ENCODE measurements at regions not wholly inside any gene's neighbourhood (a gene's known extent, or its start where the extent isn't known, plus 50 kb on each side); places are given as distances from the start of the nearest gene placed in this dataset.

GRCh38 chr11:4197112-4197511, 102.5 kb downstream of the RRM1 start:
- Mint-ChIP-seq H3K4me1 (no peaks in the 10 kb centered on the region), H3K9me3 (no peaks in the 10 kb centered on the region), H3K36me3 (no peaks in the 10 kb centered on the region), H3K27me3 (ENCODE audit: low read depth in 2 of 2) (peaks cover 9 to 30% of the 10 kb centered on the region in 2 donors), H3K4me3 (no peak overlapping the region), H3K27ac (no peak overlapping the region)
- 77% methylated on average over 1 of the region's 2 CpGs for WGBS (ENCODE audit: insufficient coverage)
- ATAC-seq (no peak), DNase-seq (no peak)
- no peak for TF ChIP-seq CTCF (IDR thresholded peaks at IDR 0.05)
- intact Hi-C loops (cut with micrococcal nuclease), result no loop called here
- no peak overlapping the region for H3K4me3 ChIP-seq (ENCODE audit: low read length)
- no peaks in the 10 kb centered on the region for H3K36me3 ChIP-seq (ENCODE audit: control insufficient read depth, insufficient read depth, low read length)
- no peak overlapping the region for H3K27ac ChIP-seq (ENCODE audit: low read length)
- no peaks in the 10 kb centered on the region for H3K9me3 ChIP-seq (ENCODE audit: control insufficient read depth, insufficient read depth, low read length)
- H3K4me1 ChIP-seq (ENCODE audit: control insufficient read depth, insufficient read depth, low read length), result no peaks in the 10 kb centered on the region
- H3K27me3 ChIP-seq (ENCODE audit: control insufficient read depth, insufficient read depth, low read length), result no peaks in the 10 kb centered on the region

DNA sequence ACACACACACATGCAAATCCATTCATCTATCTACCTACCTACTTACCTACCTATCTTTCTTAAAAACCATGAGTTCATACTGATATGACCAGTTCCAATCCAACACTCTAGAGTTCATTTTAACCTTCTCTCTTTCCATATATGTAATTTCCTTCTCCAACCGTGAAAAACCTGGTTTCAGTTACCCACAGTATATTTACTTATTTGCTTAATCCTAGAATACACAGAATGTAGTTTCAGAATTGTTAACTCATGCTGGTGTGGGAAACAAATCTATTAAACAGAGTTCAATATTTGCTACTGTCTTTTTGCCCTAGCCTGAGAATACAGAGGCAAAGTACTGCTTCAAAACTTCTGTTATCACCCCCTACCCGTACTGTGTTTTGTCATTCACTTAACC, 101.3 kb downstream of the RRM1 start:
- 83% methylated on average over 2 of the region's 2 CpGs for WGBS (ENCODE audit: insufficient coverage)

GRCh38 chr11:4194889-4195288, 100.3 kb downstream of the RRM1 start:
- WGBS (ENCODE audit: insufficient coverage), result 60% methylated on average over 1 of the region's 1 CpG

More for the DNA sequence above, 101.3 kb downstream of the RRM1 start:
- Histone ChIP-seq H3K27ac (ENCODE audit: low read length) (no peak overlapping the region), H3K27me3 (ENCODE audit: control insufficient read depth, insufficient read depth, low read length) (no peaks in the 10 kb centered on the region), H3K4me3 (ENCODE audit: low read length) (no peak overlapping the region), H3K36me3 (ENCODE audit: control insufficient read depth, insufficient read depth, low read length) (no peaks in the 10 kb centered on the region), H3K9me3 (ENCODE audit: control insufficient read depth, insufficient read depth, low read length) (no peaks in the 10 kb centered on the region), H3K4me1 (ENCODE audit: control insufficient read depth, insufficient read depth, low read length) (no peaks in the 10 kb centered on the region)
- intact Hi-C loops (cut with micrococcal nuclease), result no loop called here
- DNase-seq (no peak), ATAC-seq (no peak)
- Mint-ChIP-seq H3K27me3 (ENCODE audit: low read depth in 2 of 2) (peaks cover 11 to 39% of the 10 kb centered on the region in 2 donors), H3K36me3 (no peaks in the 10 kb centered on the region), H3K9me3 (no peaks in the 10 kb centered on the region), H3K4me1 (no peaks in the 10 kb centered on the region), H3K27ac (no peak overlapping the region), H3K4me3 (no peak overlapping the region)
- no peak for TF ChIP-seq CTCF (IDR thresholded peaks at IDR 0.05)

More at GRCh38 chr11:4194889-4195288, 100.3 kb downstream of the RRM1 start:
- no peaks in the 10 kb centered on the region for H3K36me3 ChIP-seq (ENCODE audit: control insufficient read depth, insufficient read depth, low read length)
- intact Hi-C loops (cut with micrococcal nuclease), result no loop called here
- no peaks in the 10 kb centered on the region for H3K4me1 Mint-ChIP-seq
- H3K36me3 Mint-ChIP-seq, result no peaks in the 10 kb centered on the region
- no peaks in the 10 kb centered on the region for H3K4me1 ChIP-seq (ENCODE audit: control insufficient read depth, insufficient read depth, low read length)
- no peak overlapping the region for H3K4me3 Mint-ChIP-seq
- no peak for TF ChIP-seq CTCF (IDR thresholded peaks at IDR 0.05)
- DNase-seq, result no peak
- no peak for ATAC-seq
- no peaks in the 10 kb centered on the region for H3K27me3 ChIP-seq (ENCODE audit: control insufficient read depth, insufficient read depth, low read length)
- no peak overlapping the region for H3K27ac ChIP-seq (ENCODE audit: low read length)
- no peak overlapping the region for H3K4me3 ChIP-seq (ENCODE audit: low read length)
- no peaks in the 10 kb centered on the region for H3K9me3 Mint-ChIP-seq
- H3K9me3 ChIP-seq (ENCODE audit: control insufficient read depth, insufficient read depth, low read length), result no peaks in the 10 kb centered on the region
- no peak overlapping the region for H3K27ac Mint-ChIP-seq
- H3K27me3 Mint-ChIP-seq (ENCODE audit: low read depth in 2 of 2), result peaks cover 9 to 34% of the 10 kb centered on the region in 2 donors

Data from natural killer cell (primary cell).